C4-2B (cell line): ENCODE measurements at regions not wholly inside any gene's neighbourhood (a gene's known extent, or its start where the extent isn't known, plus 50 kb on each side); places are given as distances from the start of the nearest gene placed in this dataset.

Experiments
- CTCF ChIP-seq: fragments of 450-650 bp; conservative IDR thresholded peaks from 2 replicates; pipeline ENCODE4 v1.5.1; 2017; ENCODE audit warnings: mild to moderate bottlenecking
- ZFX ChIP-seq: fragments of 450-650 bp; IDR thresholded peaks from 2 replicates; pipeline ENCODE4 v1.6.1; 2017

GRCh38 chr3:76923485-76923884 lies 116.4 kb upstream of the ROBO2 start:
- TF ChIP-seq CTCF (no peak), ZFX (no peak)
